HG03108 (cell line): ENCODE measurements at regions not wholly inside any gene's neighbourhood (a gene's known extent, or its start where the extent isn't known, plus 50 kb on each side); places are given as distances from the start of the nearest gene placed in this dataset.

Experiments
- ATAC-seq: cut with Tn5 transposase; IDR thresholded peaks from one replicate; pipeline ENCODE4 v1.9.1; 2021; ENCODE audit warnings: moderate library complexity; ENCODE audit not compliant: unreplicated experiment

DNA sequence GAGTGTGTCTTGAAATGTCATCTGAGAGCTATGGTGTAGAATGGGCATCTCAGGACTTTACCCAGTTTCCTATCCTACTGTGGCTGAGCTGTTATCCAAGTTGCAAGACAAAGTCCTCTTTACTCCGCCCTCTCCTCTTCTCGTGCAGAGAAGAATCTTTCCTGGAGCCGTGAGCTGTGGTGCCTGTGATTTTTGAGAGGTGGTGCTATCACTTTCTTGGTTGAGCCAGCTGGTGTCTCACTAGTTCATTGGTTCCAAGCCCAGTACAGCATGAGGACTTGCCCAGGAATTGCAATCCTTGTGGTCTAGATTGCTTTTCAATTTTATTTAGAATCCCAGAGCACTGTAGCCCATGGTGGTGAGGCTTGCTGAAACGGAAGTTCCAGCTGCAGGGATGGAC is 2300.3 kb downstream of the MAT2B start:
- no peak for ATAC-seq

DNA sequence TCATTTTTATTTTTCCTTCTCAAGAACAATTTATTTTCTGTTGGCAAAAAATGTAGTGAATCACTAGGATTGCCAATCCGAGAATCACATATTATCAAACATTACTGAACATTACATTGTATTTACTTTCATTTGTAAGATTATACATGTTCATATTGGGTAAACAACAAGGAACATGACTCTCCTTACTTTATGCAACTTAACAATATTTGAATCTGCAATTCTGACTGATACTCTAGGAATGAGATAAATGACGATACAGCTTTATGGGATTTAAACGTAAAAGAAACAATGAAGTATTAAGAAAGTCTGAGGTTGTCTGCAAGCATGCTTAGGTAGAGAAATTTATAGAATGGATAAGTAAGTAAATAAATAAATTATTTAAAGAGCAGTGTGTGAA is 2302.9 kb downstream of the MAT2B start:
- no peak for ATAC-seq

DNA sequence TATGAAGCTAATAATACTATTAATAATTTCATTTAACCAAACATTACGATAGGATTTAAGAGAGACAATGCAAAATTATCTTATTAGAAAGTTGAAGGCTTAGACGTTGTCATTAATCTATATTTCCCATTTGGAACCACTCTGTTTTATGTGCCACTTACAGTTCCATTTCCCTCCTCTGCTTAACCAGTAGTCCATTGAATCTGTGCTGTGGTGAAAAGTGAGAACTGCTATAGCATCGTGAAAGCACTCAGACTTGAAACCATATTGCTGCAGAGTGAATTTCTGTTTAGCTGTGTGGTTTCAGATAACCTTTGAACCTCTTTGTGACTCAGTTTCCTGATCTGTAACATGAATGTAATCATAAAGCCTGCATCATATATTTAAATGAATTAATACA is 2304.5 kb downstream of the MAT2B start:
- no peak for ATAC-seq

DNA sequence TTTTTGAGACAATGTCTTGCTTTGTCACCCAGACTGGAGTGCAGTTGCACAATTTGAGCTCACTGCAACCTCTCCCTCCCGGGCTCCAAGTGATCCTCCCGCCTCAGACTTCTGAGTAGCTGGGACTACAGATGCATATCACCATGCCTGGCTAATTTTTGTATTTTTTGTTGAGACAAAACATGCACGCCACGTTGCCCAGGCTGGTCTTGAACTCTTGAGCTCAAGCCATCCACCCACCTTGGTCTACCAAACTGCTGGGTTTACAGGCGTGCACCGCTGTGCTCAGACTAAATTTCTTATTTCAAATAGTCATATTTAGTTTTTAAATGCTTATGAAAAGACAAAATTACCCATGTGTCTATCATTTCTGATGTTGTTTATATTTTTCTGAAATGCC is 2324.1 kb downstream of the MAT2B start:
- ATAC-seq = no peak

DNA sequence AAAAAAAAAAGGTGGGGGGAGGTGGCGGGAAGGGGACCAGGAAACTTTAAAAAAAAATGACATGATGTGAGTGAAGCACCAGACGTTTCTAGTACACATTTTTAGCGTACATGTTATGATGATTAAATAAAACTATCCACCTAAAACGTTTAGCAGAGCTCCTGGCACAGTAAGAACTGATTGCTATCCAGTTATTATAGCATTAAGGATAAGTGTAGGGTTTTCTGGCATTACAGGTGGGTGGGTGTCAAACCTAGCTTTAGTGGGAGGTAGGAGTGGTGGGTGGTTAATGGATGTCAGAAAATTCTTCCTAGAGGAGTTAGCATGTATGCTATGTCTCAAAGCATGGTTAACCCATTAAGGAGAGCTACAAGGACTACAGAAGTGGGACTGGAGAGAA is 2329.5 kb downstream of the MAT2B start:
- no peak for ATAC-seq

DNA sequence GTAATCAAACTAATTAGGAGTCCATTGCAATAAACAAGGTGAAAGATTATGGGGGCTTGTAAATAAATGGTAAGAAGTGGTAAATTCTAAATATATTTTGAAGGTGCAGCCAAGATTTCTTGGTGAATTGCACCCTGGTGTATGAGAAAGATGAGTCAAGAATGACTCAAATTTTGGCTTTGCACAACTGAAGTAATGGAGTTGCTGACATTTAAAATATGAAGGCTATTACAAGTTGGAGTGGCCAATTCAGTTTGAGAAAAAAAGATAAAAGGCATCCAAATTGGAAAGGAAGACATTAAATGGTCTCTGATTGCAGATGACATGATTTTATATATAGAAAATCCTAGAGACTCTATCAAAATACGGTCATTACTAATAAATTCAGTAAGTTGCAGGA is 2330.6 kb downstream of the MAT2B start:
- no peak for ATAC-seq

DNA sequence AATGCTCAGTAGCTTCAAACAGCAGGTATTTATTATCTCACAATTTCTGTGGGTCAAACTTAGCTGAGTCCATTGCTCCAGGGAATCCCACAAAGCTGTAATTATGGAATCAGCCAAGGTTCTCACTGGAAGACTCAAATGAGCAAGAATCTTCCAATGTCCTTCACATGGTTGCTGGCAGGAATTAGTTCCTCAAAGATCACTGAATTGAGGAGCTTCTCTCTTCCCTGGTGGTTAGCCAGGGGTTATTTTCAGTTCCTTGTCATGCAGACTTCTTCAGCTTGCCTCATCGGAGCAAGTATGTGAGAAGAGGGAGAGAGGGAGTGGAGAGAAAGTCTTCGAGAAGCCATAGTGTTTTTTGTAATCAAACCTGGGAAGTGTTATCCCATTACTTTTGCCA is 2331.9 kb downstream of the MAT2B start:
- ATAC-seq = no peak

DNA sequence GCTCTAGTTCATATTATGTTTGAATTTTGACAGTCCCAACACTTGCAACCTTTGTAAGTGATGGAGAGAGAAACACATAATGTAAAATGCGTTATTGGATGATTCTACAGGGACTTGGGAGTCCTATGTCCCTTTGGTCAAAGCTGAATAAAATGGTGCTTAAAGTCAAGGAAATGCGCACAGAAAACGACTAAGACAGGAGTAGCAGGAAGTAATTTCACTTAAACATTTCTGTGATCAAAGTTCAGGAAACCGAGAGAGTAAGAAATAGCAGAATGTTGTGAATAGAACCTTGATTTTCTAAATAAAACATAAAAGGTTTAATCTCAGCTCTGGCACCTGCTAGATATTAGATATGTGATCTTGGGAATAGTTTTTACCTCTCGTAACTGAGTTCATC is 2339.2 kb downstream of the MAT2B start:
- no peak for ATAC-seq

DNA sequence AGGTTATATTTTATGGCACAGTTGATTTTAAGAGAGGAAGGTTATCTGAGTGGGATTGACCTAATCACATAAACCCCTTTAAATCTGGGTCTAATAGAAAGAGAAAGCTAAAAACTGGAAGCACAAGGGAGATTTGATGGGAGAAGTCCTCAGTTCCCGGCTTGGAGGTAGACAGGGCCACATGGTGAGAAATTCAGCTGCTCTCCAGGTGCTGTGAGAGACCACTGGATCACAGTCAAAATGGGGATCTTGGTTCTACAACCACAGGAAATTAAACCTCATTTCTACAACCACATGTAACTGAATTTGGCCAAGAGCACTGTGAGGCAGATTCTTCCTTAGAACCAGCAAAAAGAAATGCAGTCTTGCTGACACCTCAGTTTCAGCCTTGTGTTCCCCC is 2352.7 kb downstream of the MAT2B start:
- ATAC-seq = no peak

DNA sequence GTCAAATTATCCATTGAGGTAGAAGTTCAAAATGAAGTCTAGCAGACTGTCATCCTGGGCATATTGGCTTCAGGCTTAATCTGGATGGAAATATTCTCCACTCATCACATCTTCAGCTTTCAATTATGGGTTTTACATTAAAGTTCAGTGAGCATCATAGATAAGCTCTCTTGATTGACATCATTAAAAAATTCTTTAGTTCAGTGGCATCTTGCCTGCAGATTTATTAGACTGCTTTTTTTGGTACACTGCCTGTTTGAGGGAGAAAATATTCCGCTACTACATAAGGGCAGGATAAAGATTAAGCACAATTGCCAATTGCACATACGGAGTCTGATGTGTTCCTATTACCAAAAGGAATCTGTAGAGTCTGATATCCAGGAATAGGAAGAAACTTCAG is 2353.8 kb downstream of the MAT2B start:
- no peak for ATAC-seq

DNA sequence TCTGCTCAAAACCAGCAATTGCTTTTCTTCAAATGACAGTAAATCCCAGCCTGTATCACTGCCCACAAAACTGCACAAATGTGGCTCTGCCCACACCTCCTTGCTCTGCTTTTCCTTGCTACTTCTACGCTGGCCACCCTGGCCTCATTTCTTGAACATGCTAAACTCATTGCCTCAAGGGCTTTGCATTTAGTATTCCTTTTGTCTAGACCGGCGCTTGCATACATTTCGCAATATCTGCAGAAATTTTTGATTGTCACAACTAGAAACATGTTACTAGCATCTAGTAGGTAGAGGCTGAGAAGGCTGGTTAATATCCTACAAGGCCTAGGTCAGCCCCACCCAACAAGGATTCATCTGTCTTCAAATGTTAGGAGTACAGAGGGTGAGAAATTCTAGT is 2357.8 kb downstream of the MAT2B start:
- ATAC-seq = no peak

DNA sequence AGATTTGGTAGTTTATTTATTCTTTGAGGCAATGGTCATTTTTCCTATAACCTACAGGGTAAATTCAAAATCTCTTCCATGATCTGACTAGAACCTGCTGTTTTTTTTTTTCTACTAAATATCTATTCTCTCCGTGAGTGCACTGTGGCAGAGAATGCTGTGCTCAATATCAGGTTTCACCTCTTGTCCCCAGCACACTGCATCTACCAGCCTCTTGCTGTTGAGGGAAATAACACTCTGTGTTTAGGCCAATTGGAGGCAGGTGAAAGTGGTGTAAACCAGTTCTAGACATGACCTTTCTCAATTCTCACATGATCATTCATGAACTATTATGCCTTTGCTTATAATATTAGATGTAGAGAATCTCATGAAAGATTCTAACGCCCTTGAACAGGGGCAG is 2365.9 kb downstream of the MAT2B start:
- ATAC-seq = no peak

DNA sequence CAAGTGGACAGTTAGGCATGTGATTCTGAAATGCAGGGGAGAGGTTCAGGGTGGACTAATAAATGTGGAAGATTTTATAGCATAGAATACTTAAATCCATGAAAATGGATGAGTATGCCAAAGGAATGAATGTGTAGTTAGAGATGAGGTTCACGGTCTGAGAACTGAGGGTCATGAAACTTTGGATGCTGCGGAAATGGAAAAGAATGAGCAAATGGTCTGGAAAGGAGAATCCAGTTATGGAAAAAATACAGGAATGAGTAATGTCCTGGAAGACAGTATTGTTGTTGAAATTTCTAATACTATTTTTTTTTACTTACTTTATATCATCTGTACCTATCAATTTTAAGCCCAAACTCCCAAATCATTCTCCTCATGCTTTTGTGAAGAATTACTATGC is 2369.4 kb downstream of the MAT2B start:
- no peak for ATAC-seq

DNA sequence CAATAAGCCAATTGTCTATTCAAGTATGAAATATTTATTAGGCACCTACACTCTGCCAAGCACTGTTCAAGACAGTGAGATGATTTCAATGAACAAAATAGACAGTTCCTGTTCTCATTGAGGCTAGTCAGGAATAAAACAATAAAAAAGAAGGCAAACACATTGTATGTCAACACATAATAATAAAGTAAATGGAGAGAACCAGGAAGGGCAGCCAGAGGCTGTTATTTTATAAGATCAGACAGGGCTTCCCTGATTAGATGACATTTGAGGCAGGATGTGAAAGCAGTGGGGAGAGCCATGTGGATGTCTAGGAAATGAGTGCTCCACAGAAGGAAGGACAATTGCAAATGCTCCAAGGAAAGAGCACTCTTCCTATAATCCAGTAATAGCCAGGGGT is 2371.1 kb downstream of the MAT2B start:
- ATAC-seq = no peak

DNA sequence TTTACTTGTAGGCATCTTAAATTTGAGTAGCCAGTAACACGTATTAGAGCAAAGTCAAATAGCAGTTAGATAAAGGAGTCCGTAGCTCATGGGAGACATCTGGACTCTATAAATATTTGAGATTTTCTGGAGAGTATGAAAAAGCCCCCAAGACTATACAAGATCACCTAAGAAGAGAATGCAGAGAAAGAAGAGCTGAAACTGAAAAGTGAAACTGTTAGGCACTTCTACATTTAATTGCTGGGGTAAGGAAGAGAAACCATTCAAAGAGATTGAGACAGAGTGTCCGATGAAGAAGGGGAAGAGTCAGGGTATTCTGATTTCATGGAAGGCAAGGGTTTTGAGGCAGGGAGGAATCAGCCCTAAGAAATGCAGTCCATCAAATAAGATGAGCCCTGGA is 2372.1 kb downstream of the MAT2B start:
- no peak for ATAC-seq

DNA sequence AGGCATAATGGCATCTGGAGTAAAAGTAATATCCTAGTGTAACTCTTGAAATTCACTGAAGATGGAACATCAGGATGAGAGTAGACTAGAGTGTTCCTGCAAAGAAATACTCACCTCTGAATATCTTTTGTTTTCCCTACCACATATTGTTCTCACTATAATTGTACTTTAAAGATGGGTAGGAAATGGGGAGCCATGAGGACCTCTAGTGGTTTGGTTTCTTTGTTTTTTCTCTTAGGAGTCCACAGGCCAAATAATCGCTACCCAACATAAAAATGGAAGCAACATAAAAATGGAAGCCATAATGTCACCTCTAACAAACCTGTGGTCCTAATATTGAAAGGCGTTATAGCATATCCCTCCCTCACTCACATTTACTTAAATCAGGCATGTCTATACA is 2375.8 kb downstream of the MAT2B start:
- no peak for ATAC-seq

DNA sequence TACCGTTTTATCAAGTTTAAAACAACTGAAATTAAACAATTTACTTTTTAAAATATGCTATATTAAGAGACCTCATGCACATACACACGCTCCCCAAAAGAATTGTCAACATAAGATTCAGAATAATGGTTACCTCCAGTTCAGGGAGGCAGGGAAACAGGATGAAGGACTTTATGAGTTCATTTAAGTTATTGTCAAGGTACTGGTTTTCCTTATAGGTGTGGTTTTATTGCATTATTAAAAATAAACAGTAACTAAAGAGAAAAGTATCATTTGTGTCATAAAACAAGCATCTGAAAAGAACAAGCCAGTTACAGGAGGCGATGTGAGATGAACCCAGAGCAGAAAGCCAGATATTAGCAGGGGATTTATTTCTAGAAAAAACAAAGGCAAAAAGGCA is 2376.7 kb downstream of the MAT2B start:
- no peak for ATAC-seq

DNA sequence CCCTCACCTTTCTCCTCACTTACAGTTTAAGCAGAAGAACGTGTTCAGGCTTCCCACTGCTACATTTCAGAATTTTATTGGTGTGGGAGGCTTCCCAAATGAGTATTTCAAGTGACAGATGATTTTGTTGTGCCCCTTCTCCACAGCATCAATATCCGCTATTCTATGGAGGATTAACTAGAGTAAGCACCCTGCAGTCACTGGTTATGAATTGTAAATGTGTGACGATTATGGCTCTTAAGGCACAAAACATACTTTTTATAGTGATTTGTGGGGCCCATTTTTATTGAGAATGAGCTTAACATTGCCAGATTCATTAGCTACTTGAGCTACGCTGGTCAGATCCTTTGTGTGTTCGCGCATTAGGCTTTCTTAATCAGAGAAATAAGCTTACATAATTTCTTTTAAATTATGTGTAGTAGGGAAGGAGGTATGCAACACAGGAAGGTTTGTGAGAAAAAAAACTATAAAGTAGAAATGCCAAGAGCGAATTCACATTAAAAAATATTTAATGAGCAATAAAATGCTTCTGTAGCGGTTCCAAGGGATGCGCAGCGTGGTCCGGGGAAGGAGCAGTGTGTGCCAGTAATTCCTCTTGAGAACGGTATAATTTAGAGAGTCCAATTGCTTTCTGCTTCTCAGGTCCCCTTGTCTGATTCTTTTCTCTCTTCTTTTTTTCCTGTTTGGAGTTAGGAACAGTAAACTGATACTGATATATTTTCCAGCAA is 2380.4 kb downstream of the MAT2B start:
- ATAC-seq = no peak

DNA sequence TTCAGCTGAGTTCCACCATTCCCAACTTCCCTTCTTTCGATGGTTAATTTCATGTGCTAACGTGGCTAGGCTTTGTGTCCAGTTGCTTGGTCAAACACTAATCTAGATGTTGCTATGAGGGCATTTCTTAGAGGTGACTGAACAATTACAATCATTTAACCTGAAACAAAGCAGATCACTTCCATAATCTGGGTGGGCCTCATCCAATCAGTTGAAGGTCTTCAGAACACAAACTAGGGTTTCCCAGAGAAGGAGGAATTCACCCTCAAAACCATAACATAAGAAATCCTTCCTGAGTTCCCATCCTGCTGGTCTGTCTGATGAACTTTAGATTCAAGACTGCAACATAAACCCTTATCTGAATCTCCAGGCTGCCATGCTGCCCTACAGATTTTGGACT is 2381.7 kb downstream of the MAT2B start:
- no peak for ATAC-seq

DNA sequence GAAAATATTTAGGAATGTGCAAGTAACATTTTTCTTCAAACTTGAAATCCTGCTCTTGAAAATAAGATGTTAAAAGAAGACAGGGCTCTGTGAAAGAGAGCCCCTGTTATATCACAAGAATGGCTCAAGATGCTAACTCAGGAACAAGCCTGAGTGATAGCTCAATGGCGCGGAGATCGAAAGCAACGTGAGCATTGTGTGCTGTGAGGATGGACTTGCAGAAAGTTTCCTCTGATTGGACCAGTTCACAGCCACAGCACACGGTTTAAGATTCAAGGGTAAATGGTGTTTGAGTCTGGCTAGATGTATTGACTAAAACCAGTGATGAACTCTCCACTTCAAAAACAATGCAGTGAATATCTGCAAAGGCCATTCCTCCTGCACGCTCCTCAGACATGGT is 2387.0 kb downstream of the MAT2B start:
- ATAC-seq = no peak

DNA sequence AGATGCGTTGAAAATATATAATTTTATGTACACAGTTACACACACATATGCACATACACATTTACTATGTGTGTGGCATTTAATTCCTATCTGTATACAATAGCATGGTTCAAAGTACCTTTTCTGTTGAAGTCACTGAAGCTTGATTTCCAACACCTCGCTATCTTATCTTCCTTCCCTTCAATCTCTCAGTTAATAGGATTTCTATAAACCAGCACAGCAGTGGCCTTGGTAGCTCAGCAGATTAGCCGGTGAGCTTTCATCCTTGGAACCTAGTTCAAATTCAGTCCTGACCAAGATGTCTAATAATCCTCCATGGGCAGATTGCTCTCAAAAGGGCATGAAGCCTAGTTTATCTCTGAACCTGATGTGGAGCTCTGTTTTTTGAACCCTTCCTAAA is 2389.5 kb downstream of the MAT2B start:
- no peak for ATAC-seq

DNA sequence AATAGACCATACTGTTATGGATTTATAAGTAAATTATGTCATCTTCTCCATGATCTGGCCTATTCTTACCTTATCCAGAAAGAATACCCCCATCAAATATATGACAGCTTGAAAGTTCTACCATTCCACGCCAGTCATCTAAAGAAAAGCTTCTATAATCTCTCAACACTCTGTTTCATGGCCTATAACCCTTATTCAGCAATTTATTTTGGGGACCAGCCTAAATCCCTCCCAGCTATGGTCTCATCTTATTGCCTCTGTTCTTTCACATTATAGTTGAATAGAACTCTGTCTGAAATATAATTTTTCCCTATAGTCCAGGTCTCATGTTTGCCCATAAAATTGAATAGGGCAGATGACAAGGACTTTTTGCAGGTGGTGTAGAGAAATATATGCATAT is 2387.6 kb upstream of the WWC1 start:
- ATAC-seq = no peak

DNA sequence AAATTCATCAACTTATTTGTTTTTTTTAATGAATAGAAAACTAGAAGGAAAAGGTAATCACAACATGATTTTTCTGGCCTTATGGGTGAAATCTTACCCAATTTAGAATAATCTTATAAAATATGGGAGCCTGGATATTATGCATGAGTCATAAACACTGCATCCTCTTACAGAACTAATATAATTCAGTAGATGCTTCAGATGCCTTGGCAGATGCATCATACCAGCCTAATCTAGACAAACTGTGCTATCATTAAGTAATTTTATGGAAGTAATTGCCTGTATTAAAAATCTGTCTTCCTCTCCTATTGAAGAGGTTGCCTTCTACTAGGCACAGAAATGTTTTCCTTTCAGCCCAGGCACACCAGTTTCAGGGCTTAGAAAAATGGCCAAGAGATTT is 2384.6 kb upstream of the WWC1 start:
- ATAC-seq = no peak

DNA sequence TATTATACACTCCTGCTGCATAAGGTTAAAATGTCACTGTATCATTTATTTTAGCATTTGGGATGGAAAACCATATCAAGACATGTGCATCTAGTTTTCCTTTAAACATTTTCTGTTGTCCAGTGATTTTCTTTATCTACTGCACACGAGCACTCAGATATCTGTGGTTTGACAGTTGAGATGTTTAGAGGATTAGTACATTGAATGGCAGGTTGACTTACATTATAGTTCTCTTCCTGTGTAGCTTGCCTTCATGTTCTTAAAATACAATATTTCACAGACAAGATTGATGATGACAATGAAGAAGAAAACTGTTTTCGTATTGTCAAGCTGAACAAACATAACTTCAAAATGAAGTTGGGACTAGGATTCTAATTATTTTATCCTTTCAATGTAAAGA is 2378.4 kb upstream of the WWC1 start:
- ATAC-seq = no peak
